ENCODE measurements at regions not wholly inside any gene's neighbourhood (a gene's known extent, or its start where the extent isn't known, plus 50 kb on each side); places are given as distances from the start of the nearest gene placed in this dataset.

GRCh38 chr11:104661901-104662300, 236.4 kb downstream of the CASP12 start:
- peaks cover 17% of the 10 kb centered on the region for H3K9me3 Mint-ChIP-seq
- ChIA-PET CTCF (no interaction called here), POLR2A (no interaction called here)
- DNase-seq (ENCODE audit: low spot score): no peak
- no peak for ATAC-seq
- no peak for TF ChIP-seq NR3C1 (CRISPR knock-in tag; conservative IDR thresholded peaks at IDR 0.05; ENCODE audit: low read depth)
- TF ChIP-seq ZNF532 (CRISPR knock-in tag; IDR thresholded peaks at IDR 0.05; ENCODE audit: borderline replicate concordance): no peak
- no peak for TF ChIP-seq HMGA2 (CRISPR knock-in tag; IDR thresholded peaks at IDR 0.05)
- TF ChIP-seq ESRRA (CRISPR knock-in tag; IDR thresholded peaks at IDR 0.05; ENCODE audit: borderline replicate concordance): no peak
- TF ChIP-seq, protein P1, sequence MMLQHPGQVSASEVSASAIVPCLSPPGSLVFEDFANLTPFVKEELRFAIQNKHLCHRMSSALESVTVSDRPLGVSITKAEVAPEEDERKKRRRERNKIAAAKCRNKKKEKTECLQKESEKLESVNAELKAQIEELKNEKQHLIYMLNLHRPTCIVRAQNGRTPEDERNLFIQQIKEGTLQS (CRISPR knock-in tag; conservative IDR thresholded peaks at IDR 0.05): no peak
- no peak for TF ChIP-seq ZNF219 (CRISPR knock-in tag; IDR thresholded peaks at IDR 0.05; ENCODE audit: borderline replicate concordance)
- TF ChIP-seq, protein P2, sequence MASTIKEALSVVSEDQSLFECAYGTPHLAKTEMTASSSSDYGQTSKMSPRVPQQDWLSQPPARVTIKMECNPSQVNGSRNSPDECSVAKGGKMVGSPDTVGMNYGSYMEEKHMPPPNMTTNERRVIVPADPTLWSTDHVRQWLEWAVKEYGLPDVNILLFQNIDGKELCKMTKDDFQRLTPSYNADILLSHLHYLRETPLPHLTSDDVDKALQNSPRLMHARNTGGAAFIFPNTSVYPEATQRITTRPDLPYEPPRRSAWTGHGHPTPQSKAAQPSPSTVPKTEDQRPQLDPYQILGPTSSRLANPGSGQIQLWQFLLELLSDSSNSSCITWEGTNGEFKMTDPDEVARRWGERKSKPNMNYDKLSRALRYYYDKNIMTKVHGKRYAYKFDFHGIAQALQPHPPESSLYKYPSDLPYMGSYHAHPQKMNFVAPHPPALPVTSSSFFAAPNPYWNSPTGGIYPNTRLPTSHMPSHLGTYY (CRISPR knock-in tag; IDR thresholded peaks at IDR 0.05): no peak
- no peak for TF ChIP-seq ZNF263 (CRISPR knock-in tag; IDR thresholded peaks at IDR 0.05; ENCODE audit: low read depth)
- no peak for TF ChIP-seq MXD4 (CRISPR knock-in tag; IDR thresholded peaks at IDR 0.05; ENCODE audit: borderline replicate concordance)
- no peak for TF ChIP-seq SMAD4 (CRISPR knock-in tag; IDR thresholded peaks at IDR 0.05)
- TF ChIP-seq EMX1 (CRISPR knock-in tag; IDR thresholded peaks at IDR 0.05): no peak
- peaks cover 6% of the 10 kb centered on the region; the same call in 1 of the 2 replicates for H3K4me1 Mint-ChIP-seq
- H3K4me3 Mint-ChIP-seq: no peak overlapping the region
- H3K36me3 Mint-ChIP-seq: peaks cover 5% of the 10 kb centered on the region; the same call in 1 of the 2 replicates
- H3K27ac Mint-ChIP-seq: no peak overlapping the region
- no peaks in the 10 kb centered on the region for H3K27me3 Mint-ChIP-seq (ENCODE audit: low read depth)

DNA sequence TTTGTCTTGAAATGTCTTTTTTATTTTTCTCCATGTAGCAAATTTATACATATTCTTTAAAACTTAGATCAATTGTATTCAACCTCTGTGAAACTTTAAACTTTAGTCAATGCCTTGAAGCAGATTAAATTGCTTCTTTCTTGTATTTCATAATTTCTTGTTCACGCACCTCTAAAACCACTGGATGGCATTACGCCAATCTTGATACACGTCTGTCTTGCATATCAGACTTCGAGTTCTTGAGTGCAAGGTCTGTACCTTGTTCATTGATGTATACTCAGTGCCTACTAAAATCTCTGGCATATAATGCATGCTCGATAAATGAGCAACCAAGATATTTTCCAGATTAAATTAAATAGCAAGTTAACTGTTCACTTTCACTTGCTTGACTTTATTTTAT, 236.8 kb downstream of the CASP12 start:
- POLR2A ChIA-PET: no interaction called here
- peaks cover 6% of the 10 kb centered on the region; the same call in 1 of the 2 replicates for H3K4me1 Mint-ChIP-seq
- H3K27ac Mint-ChIP-seq: no peak overlapping the region
- CTCF ChIA-PET: no interaction called here
- H3K9me3 Mint-ChIP-seq: peaks cover 17% of the 10 kb centered on the region
- no peaks in the 10 kb centered on the region for H3K27me3 Mint-ChIP-seq (ENCODE audit: low read depth)
- no peak for DNase-seq (ENCODE audit: low spot score)
- H3K36me3 Mint-ChIP-seq: peaks cover 5% of the 10 kb centered on the region; the same call in 1 of the 2 replicates
- no peak overlapping the region for H3K4me3 Mint-ChIP-seq
- no peak for ATAC-seq
- TF ChIP-seq SMAD3 (CRISPR knock-in tag; IDR thresholded peaks at IDR 0.05; ENCODE audit: borderline replicate concordance) (no peak), USF1 (CRISPR knock-in tag; IDR thresholded peaks at IDR 0.05) (no peak), MLX (CRISPR knock-in tag; IDR thresholded peaks at IDR 0.05) (no peak), USF2 (CRISPR knock-in tag; IDR thresholded peaks at IDR 0.05) (no peak), JUN (CRISPR knock-in tag; IDR thresholded peaks at IDR 0.05) (no peak), ZNF423 (CRISPR knock-in tag; IDR thresholded peaks at IDR 0.05) (no peak), TEAD1 (CRISPR knock-in tag; IDR thresholded peaks at IDR 0.05) (no peak), SMAD4 (CRISPR knock-in tag; IDR thresholded peaks at IDR 0.05) (no peak), ZNF263 (CRISPR knock-in tag; IDR thresholded peaks at IDR 0.05; ENCODE audit: low read depth) (no peak), NFE2L1 (CRISPR knock-in tag; IDR thresholded peaks at IDR 0.05) (no peak), ZSCAN18 (CRISPR knock-in tag; IDR thresholded peaks at IDR 0.05) (no peak), PREB (CRISPR knock-in tag; IDR thresholded peaks at IDR 0.05; ENCODE audit: borderline replicate concordance) (no peak), JAZF1 (CRISPR knock-in tag; IDR thresholded peaks at IDR 0.05) (no peak)
- TF ChIP-seq, protein P3, sequence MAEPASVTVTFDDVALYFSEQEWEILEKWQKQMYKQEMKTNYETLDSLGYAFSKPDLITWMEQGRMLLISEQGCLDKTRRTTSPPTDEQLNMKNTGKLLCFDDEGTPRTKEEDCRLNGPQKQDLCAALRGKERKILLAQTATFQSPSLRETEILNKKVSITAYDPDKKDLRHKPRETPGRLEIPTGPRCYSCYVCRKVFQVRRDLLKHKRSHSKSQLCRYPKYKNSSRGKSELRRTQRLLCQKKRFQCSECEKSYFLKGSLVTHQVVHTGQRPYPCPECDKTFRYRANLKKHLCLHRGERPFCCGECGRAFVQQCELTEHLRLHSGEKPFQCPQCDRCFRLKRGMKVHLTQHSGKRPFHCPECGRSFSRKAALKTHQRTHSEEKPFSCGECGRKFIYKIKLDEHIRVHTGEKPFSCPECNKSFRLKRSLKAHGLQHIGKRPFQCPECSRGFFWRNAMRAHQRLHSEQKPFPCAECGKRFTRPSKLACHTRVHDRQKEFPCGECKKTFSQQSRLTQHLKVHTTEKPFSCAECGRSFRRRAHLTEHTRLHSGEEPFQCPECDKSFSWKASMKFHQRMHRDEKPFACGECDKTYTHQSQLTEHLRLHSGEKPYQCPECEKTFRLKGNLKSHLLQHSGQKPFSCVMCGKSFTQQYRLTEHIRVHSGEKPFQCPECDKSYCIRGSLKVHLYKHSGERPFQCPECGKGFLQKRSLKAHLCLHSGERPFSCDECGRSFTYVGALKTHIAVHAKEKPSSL (CRISPR knock-in tag; conservative IDR thresholded peaks at IDR 0.05): no peak
